Gastrocnemius medialis (tissue), 4 donors: ENCODE measurements at regions not wholly inside any gene's neighbourhood (a gene's known extent, or its start where the extent isn't known, plus 50 kb on each side); places are given as distances from the start of the nearest gene placed in this dataset.

ENCODE experiments used
- ATAC-seq, 2 donors: fragments of 150-250 bp; one replicate each; pipeline ENCODE4 v1.9.1; 2016
- DNase-seq, 2 donors: peaks; one replicate each; pipeline ENCODE4 v3.0.0-alpha.2; 2019
- H3K27ac ChIP-seq, 4 donors: fragments of 200-600 bp; sonication (generic); 1 replicate in 1 of 4; 2 replicates in 3 of 4; pipeline ENCODE4 v1.5.1; 2016 to 2018; ENCODE audit warnings: mild to moderate bottlenecking in 2 of 4, moderate library complexity in 1 of 4
- H3K27me3 ChIP-seq, 3 donors: fragments of 200-600 bp; sonication (generic) in 2 of 3; 1 replicate in 1 of 3; 2 replicates in 2 of 3; pipeline versions ENCODE4 v1.5.1 to v1.6.0; 2016 to 2019; ENCODE audit warnings: mild to moderate bottlenecking in 1 of 3, moderate library complexity in 1 of 3
- H3K36me3 ChIP-seq, 2 donors: fragments of 200-600 bp; sonication (generic) in 1 of 2; one replicate each; pipeline ENCODE4 v1.5.1; 2017 to 2018
- H3K4me1 ChIP-seq, 2 donors: fragments of 200-600 bp; sonication (generic) in 1 of 2; one replicate each; pipeline ENCODE4 v1.5.1; 2016 to 2017; ENCODE audit warnings: mild to moderate bottlenecking in 2 of 2
- H3K4me3 ChIP-seq, 4 donors: fragments of 200-600 bp; sonication (generic) in 3 of 4; 1 replicate in 1 of 4; 2 replicates in 3 of 4; pipeline ENCODE4 v1.5.1; 2016 to 2019; ENCODE audit warnings: mild to moderate bottlenecking in 2 of 4
- H3K9me3 ChIP-seq, 3 donors: fragments of 200-600 bp; sonication (generic) in 2 of 3; 1 replicate in 1 of 3; 2 replicates in 2 of 3; pipeline ENCODE4 v1.5.1; 2016 to 2019
- CTCF ChIP-seq, 5 experiments: fragments of 450-650 bp in 3 of 5; fragments of 200-600 bp in 2 of 5; sonication (generic) in 2 of 5; IDR thresholded peaks in 4 of 5; conservative IDR thresholded peaks in 1 of 5; 1 replicate in 4 of 5; 2 replicates in 1 of 5; pipeline ENCODE4 v1.5.1; 2016 to 2019; ENCODE audit warnings: antibody characterized with exemption in 5 of 5, mild to moderate bottlenecking in 3 of 5, moderate library complexity in 3 of 5
- POLR2A ChIP-seq, 2 donors: fragments of 450-650 bp; IDR thresholded peaks; one replicate each; pipeline ENCODE4 v1.6.1; 2017; ENCODE audit warnings: antibody characterized with exemption in 2 of 2, mild to moderate bottlenecking in 2 of 2, moderate library complexity in 2 of 2
- in situ Hi-C, 4 donors: fragments of 200-750 bp; cut with MboI; loops; one replicate each; pipeline versions ENCODE4 v1.15.0 to v1.8.0; 2017; ENCODE audit warnings: low sequenced_read_pairs in 4 of 4
- intact Hi-C: fragments of 100-400 bp; cut with DNase I; formaldehyde crosslinking; loops from one replicate; pipeline ENCODE4 v1.15.1; 2023; ENCODE audit warnings: low total_unique reads

GRCh38 chr6:41430875-41431274 is 95.5 kb downstream of the NCR2 start:
- in situ Hi-C loops = no loop called here
- H3K27ac ChIP-seq = no peak overlapping the region

GRCh38 chr6:41432280-41432679 is 96.9 kb downstream of the NCR2 start:
- TF ChIP-seq CTCF (IDR thresholded peaks at IDR 0.05 in 4 of 5, conservative IDR thresholded peaks at IDR 0.05 in 1 of 5) (no peak), POLR2A (IDR thresholded peaks at IDR 0.05) (no peak)

More at GRCh38 chr6:41430875-41431274, 95.5 kb downstream of the NCR2 start:
- no peaks in the 10 kb centered on the region for H3K27me3 ChIP-seq
- H3K4me3 ChIP-seq = no peak overlapping the region
- intact Hi-C loops = no loop called here
- peak; percentile 65 to 66 for ATAC-seq
- peak in 1 of 2 donors; percentile 44 for DNase-seq
- no peaks in the 10 kb centered on the region for H3K36me3 ChIP-seq
- TF ChIP-seq CTCF (IDR thresholded peaks at IDR 0.05 in 4 of 5, conservative IDR thresholded peaks at IDR 0.05 in 1 of 5) (no peak), POLR2A (IDR thresholded peaks at IDR 0.05) (no peak)
- peaks cover 10 to 17% of the 10 kb centered on the region in 2 donors for H3K4me1 ChIP-seq
- no peaks in the 10 kb centered on the region for H3K9me3 ChIP-seq

GRCh38 chr6:41434803-41435481 is 99.5 kb downstream of the NCR2 start:
- no peak for TF ChIP-seq CTCF (IDR thresholded peaks at IDR 0.05 in 4 of 5, conservative IDR thresholded peaks at IDR 0.05 in 1 of 5)
- no peak for TF ChIP-seq POLR2A (IDR thresholded peaks at IDR 0.05)
- in situ Hi-C loops (no loop called here), intact Hi-C loops (no loop called here)
- ATAC-seq = no peak
- H3K4me3 ChIP-seq = no peak overlapping the region
- DNase-seq = no peak
- no peaks in the 10 kb centered on the region for H3K27me3 ChIP-seq
- peaks cover 0 to 9% of the 10 kb centered on the region in 2 donors for H3K4me1 ChIP-seq
- no peaks in the 10 kb centered on the region for H3K36me3 ChIP-seq
- H3K9me3 ChIP-seq = no peaks in the 10 kb centered on the region
- H3K27ac ChIP-seq = no peak overlapping the region

More at GRCh38 chr6:41432280-41432679, 96.9 kb downstream of the NCR2 start:
- in situ Hi-C loops = no loop called here
- Histone ChIP-seq H3K27ac (no peak overlapping the region), H3K4me3 (no peak overlapping the region), H3K36me3 (no peaks in the 10 kb centered on the region), H3K4me1 (peaks cover 10 to 17% of the 10 kb centered on the region in 2 donors), H3K9me3 (no peaks in the 10 kb centered on the region), H3K27me3 (no peaks in the 10 kb centered on the region)
- intact Hi-C loops = no loop called here
- ATAC-seq = no peak
- DNase-seq = no peak

- no peak for ATAC-seq
- no peak for TF ChIP-seq POLR2A (IDR thresholded peaks at IDR 0.05)
- no peak for TF ChIP-seq CTCF (IDR thresholded peaks at IDR 0.05 in 4 of 5, conservative IDR thresholded peaks at IDR 0.05 in 1 of 5)
- in situ Hi-C loops = no loop called here
- Histone ChIP-seq H3K9me3 (no peaks in the 10 kb centered on the region), H3K4me3 (no peak overlapping the region), H3K27me3 (no peaks in the 10 kb centered on the region), H3K4me1 (peaks cover under 1 to 4% of the 10 kb centered on the region in 2 donors), H3K36me3 (no peaks in the 10 kb centered on the region), H3K27ac (no peak overlapping the region)
- no peak for DNase-seq
- intact Hi-C loops = no loop called here
Measured at GRCh38 chr6:41437604-41438003, 102.2 kb downstream of the NCR2 start.

- in situ Hi-C loops = no loop called here
Measured at GRCh38 chr6:41438746-41439145, 103.3 kb downstream of the NCR2 start.

More at GRCh38 chr6:41438746-41439145, 103.3 kb downstream of the NCR2 start:
- Histone ChIP-seq H3K9me3 (no peaks in the 10 kb centered on the region), H3K27ac (no peak overlapping the region), H3K36me3 (no peaks in the 10 kb centered on the region), H3K27me3 (no peaks in the 10 kb centered on the region), H3K4me3 (no peak overlapping the region), H3K4me1 (peaks cover 9 to 16% of the 10 kb centered on the region in 2 donors)
- DNase-seq (no peak), ATAC-seq (no peak)
- intact Hi-C loops = no loop called here
- TF ChIP-seq POLR2A (IDR thresholded peaks at IDR 0.05) (no peak), CTCF (IDR thresholded peaks at IDR 0.05 in 4 of 5, conservative IDR thresholded peaks at IDR 0.05 in 1 of 5) (no peak)
